Smooth muscle cell (in vitro differentiated cells): ENCODE measurements at regions not wholly inside any gene's neighbourhood (a gene's known extent, or its start where the extent isn't known, plus 50 kb on each side); places are given as distances from the start of the nearest gene placed in this dataset.

Source experiments
- DNase-seq: peaks from one replicate; lab custom pipeline; 2025; ENCODE audit not compliant: unreplicated experiment; lab: John Stamatoyannopoulos, UW
- H2AFZ ChIP-seq: fragments of 200-600 bp; sonication (generic); 2 replicates; pipeline ENCODE4 v1.6.0; 2016; ENCODE audit warnings: antibody characterized with exemption, low read depth, mild to moderate bottlenecking
- H3F3A ChIP-seq: fragments of 200-600 bp; sonication (generic); 2 replicates; pipeline ENCODE4 v1.6.0; 2017; ENCODE audit warnings: antibody characterized with exemption, low read depth
- H3K27ac ChIP-seq: fragments of 200-600 bp; sonication (generic); 2 replicates; pipeline ENCODE4 v1.5.1; 2016; ENCODE audit warnings: low read depth, mild to moderate bottlenecking
- H3K27me3 ChIP-seq: fragments of 200-600 bp; sonication (generic); 2 replicates; pipeline ENCODE4 v1.6.1; 2016; ENCODE audit warnings: low read depth, mild to moderate bottlenecking
- H3K36me3 ChIP-seq: fragments of 200-600 bp; sonication (generic); 2 replicates; pipeline ENCODE4 v1.5.1; 2016; ENCODE audit warnings: low read depth
- H3K4me1 ChIP-seq: fragments of 200-600 bp; sonication (generic); 2 replicates; pipeline ENCODE4 v1.5.1; 2016; ENCODE audit warnings: low read depth
- H3K4me2 ChIP-seq: fragments of 200-600 bp; sonication (generic); 2 replicates; pipeline ENCODE4 v1.6.0; 2016; ENCODE audit warnings: mild to moderate bottlenecking
- H3K4me3 ChIP-seq: fragments of 200-600 bp; sonication (generic); 2 replicates; pipeline ENCODE4 v1.5.1; 2016; ENCODE audit warnings: mild to moderate bottlenecking
- H3K79me2 ChIP-seq: fragments of 200-600 bp; sonication (generic); 2 replicates; pipeline ENCODE4 v1.6.0; 2016; ENCODE audit warnings: low read depth, mild to moderate bottlenecking
- H3K9ac ChIP-seq: fragments of 200-600 bp; sonication (generic); 2 replicates; pipeline ENCODE4 v1.6.0; 2016; ENCODE audit warnings: low read depth
- H3K9me3 ChIP-seq: fragments of 200-600 bp; sonication (generic); replicated peaks from 2 replicates; pipeline ENCODE4 v1.5.1; 2016; ENCODE audit warnings: low read depth
- H4K20me1 ChIP-seq: fragments of 200-600 bp; sonication (generic); 2 replicates; pipeline ENCODE4 v1.6.0; 2016; ENCODE audit warnings: low read depth
- WGBS: methylation state at CpG from one replicate; pipeline ENCODE4 v1.1.7; 2016; ENCODE audit warnings: low lambda C conversion rate; 5-methylcytosine and 5-hydroxymethylcytosine counted together
- TF ChIP-seq, protein P1 (sequence below): fragments of 200-600 bp; sonication (generic); IDR thresholded peaks from 2 replicates; pipeline ENCODE4 v1.5.1; 2017; ENCODE audit warnings: borderline replicate concordance, mild to moderate bottlenecking, antibody characterized with exemption; ENCODE audit not compliant: insufficient read depth, poor library complexity, severe bottlenecking

DNA sequence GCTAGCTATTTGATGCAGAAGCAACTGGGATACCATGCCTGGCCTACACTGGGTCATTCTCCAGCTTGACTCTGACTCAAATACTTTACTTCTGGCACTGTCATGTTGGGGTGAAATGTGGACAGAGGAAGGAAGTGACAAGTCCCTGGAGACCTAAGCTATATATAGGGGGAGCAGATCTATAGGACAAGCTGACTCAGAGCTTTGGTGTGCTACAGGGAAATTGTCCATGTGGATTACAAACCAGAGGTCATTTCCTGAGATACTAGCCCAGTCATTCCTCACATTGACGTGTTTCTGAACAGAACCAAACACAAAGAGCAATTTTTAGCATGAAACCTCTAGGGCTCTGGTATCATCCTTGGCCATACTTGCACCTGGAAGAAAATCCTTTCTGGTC lies 531.6 kb upstream of the CLINT1 start:
- TF ChIP-seq, protein P1, sequence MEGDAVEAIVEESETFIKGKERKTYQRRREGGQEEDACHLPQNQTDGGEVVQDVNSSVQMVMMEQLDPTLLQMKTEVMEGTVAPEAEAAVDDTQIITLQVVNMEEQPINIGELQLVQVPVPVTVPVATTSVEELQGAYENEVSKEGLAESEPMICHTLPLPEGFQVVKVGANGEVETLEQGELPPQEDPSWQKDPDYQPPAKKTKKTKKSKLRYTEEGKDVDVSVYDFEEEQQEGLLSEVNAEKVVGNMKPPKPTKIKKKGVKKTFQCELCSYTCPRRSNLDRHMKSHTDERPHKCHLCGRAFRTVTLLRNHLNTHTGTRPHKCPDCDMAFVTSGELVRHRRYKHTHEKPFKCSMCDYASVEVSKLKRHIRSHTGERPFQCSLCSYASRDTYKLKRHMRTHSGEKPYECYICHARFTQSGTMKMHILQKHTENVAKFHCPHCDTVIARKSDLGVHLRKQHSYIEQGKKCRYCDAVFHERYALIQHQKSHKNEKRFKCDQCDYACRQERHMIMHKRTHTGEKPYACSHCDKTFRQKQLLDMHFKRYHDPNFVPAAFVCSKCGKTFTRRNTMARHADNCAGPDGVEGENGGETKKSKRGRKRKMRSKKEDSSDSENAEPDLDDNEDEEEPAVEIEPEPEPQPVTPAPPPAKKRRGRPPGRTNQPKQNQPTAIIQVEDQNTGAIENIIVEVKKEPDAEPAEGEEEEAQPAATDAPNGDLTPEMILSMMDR = no peak
- H3K4me3 ChIP-seq = no peak overlapping the region
- no peaks in the 10 kb centered on the region for H3K36me3 ChIP-seq
- H3K4me1 ChIP-seq = peaks cover 4% of the 10 kb centered on the region
- no peak for DNase-seq
- peaks cover 4% of the 10 kb centered on the region for H3F3A ChIP-seq
- H4K20me1 ChIP-seq = no peaks in the 10 kb centered on the region
- H3K9me3 ChIP-seq = no peaks in the 10 kb centered on the region
- H2AFZ ChIP-seq = no peak overlapping the region
- no peak overlapping the region for H3K9ac ChIP-seq
- H3K27me3 ChIP-seq = no peaks in the 10 kb centered on the region
- 40% methylated on average over 1 of the region's 1 CpG for WGBS
- H3K27ac ChIP-seq = no peak overlapping the region
- no peak overlapping the region for H3K4me2 ChIP-seq
- H3K79me2 ChIP-seq = no peaks in the 10 kb centered on the region

DNA sequence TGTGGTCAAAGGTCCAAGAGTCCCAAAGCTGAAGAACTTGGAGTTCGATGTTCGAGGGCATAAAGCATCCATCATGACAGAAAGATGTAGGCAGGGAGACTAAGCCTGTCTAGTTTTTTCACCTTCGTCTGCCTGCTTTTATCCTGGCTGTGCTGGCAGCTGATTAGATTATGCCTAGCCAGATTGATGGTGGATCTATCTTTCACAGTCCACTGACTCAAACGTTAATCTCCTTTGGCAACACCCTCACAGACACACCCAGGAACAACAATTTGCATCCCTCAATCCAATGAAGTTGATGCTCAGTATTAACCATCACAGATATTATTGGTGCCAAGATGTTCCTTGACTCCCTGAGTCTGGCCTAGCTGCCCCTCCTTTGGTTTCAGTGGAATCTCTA lies 530.8 kb upstream of the CLINT1 start:
- H3K27me3 ChIP-seq = no peaks in the 10 kb centered on the region
- no peaks in the 10 kb centered on the region for H3K9me3 ChIP-seq
- no peak overlapping the region for H3K4me2 ChIP-seq
- H2AFZ ChIP-seq = no peak overlapping the region
- DNase-seq = no peak
- no peak overlapping the region for H3K9ac ChIP-seq
- H3K36me3 ChIP-seq = no peaks in the 10 kb centered on the region
- TF ChIP-seq, protein P1 = no peak
- no peaks in the 10 kb centered on the region for H3K79me2 ChIP-seq
- H4K20me1 ChIP-seq = no peaks in the 10 kb centered on the region
- peaks cover 8% of the 10 kb centered on the region for H3F3A ChIP-seq
- H3K27ac ChIP-seq = no peak overlapping the region
- WGBS = 79% methylated on average over 4 of the region's 4 CpGs
- peaks cover 4% of the 10 kb centered on the region for H3K4me1 ChIP-seq
- H3K4me3 ChIP-seq = no peak overlapping the region

DNA sequence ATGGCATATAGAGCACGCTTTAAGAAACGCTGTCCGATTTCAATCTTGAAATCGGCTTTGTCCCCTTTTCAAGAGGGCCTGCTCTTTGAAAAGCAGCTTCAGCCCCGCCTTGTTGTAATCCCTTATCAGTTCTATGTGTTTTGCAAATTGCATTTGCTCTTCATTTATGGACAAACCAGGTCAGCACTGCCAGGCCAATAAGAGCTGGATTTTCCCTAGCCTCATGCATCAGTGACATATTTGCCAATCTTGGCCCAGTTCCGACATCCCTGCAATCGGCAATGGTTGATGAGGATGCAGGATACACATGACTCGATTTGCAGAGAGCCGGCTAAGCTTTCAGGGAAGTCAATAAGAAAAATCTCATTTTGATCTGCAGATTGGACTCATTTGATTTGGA lies 529.1 kb upstream of the CLINT1 start:
- H4K20me1 ChIP-seq = no peaks in the 10 kb centered on the region
- no peaks in the 10 kb centered on the region for H3K79me2 ChIP-seq
- no peaks in the 10 kb centered on the region for H3K9me3 ChIP-seq
- no peak overlapping the region for H3K27ac ChIP-seq
- H2AFZ ChIP-seq = no peak overlapping the region
- no peak for DNase-seq
- H3F3A ChIP-seq = peaks cover 22% of the 10 kb centered on the region
- H3K9ac ChIP-seq = no peak overlapping the region
- no peaks in the 10 kb centered on the region for H3K36me3 ChIP-seq
- no peak overlapping the region for H3K4me2 ChIP-seq
- 97% methylated on average over 9 of the region's 9 CpGs for whole genome bisulfite sequencing
- peaks cover 8% of the 10 kb centered on the region for H3K4me1 ChIP-seq
- no peaks in the 10 kb centered on the region for H3K27me3 ChIP-seq
- H3K4me3 ChIP-seq = no peak overlapping the region
- TF ChIP-seq, protein P1 = no peak

DNA sequence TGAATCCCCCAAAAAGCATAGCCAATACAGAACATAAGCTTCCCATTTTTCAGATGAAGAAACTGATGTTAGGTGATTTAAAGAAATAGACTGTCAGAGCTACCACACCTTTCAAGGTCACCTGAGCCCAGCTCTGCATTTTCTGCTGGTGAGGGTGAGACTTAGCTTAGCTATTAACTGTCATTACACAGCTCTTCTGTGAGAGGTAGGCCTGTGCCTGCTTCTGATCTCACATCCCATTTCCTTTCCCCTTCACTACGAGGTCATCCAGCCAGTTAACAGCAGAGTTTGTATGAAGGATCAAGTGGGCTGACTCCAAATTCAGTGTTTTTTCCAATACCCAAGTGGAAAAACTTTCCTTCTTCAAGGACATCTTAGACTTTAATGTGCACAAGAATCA lies 528.6 kb upstream of the CLINT1 start:
- DNase-seq = no peak
- H3K79me2 ChIP-seq = no peaks in the 10 kb centered on the region
- peaks cover 12% of the 10 kb centered on the region for H3K4me1 ChIP-seq
- H3K4me2 ChIP-seq = no peak overlapping the region
- no peaks in the 10 kb centered on the region for H4K20me1 ChIP-seq
- TF ChIP-seq, protein P1 = no peak
- no peaks in the 10 kb centered on the region for H3K9me3 ChIP-seq
- no peak overlapping the region for H3K4me3 ChIP-seq
- no peaks in the 10 kb centered on the region for H3K36me3 ChIP-seq
- 60% methylated on average over 1 of the region's 1 CpG for WGBS
- no peak overlapping the region for H2AFZ ChIP-seq
- no peak overlapping the region for H3K27ac ChIP-seq
- H3K9ac ChIP-seq = no peak overlapping the region
- peaks cover 26% of the 10 kb centered on the region for H3F3A ChIP-seq
- H3K27me3 ChIP-seq = no peaks in the 10 kb centered on the region
